Left hindlimb (tissue), 1 donor: ENCODE measurements at regions not wholly inside any gene's neighbourhood (a gene's known extent, or its start where the extent isn't known, plus 50 kb on each side); places are given as distances from the start of the nearest gene placed in this dataset.
"Not testable (repeated sequence)": the region's sequence is repeated elsewhere in the genome, so short reads cannot be mapped to it uniquely, and the experiment has no call there.

Experiments
- DNase-seq: peaks from one replicate; pipeline ENCODE4 v3.0.0-alpha.2; 2018

- DNase-seq, result no peak
These were observed 654.8 kb downstream of the UTRN start for GRCh38 chr6:144939921-144940320.

DNA sequence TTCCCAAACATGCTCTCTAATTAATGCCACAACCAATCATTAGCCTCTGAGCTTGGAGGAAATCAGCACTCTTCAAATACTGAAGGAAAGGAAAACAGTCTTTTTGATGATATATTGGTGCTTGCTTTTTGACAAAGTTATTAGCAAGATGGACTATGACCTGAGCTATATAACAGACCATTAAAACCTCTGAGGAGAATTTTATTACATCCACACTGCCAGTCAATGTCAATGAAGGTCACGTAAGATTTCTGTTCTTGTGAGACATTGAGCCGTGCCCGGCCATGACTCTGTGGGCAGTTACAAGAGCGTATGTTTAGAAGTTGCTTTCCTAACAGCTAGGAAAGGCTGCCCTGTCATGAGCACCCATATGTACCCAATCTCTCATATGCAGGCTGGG is 659.0 kb downstream of the UTRN start:
- no peak for DNase-seq

- no peak for DNase-seq
These were observed 662.4 kb downstream of the UTRN start for GRCh38 chr6:144947398-144947976.

- no peak for DNase-seq
These were observed 666.7 kb downstream of the UTRN start for GRCh38 chr6:144951730-144952437.

GRCh38 chr6:144952456-144953240 is 667.5 kb downstream of the UTRN start:
- DNase-seq, result no peak

DNA sequence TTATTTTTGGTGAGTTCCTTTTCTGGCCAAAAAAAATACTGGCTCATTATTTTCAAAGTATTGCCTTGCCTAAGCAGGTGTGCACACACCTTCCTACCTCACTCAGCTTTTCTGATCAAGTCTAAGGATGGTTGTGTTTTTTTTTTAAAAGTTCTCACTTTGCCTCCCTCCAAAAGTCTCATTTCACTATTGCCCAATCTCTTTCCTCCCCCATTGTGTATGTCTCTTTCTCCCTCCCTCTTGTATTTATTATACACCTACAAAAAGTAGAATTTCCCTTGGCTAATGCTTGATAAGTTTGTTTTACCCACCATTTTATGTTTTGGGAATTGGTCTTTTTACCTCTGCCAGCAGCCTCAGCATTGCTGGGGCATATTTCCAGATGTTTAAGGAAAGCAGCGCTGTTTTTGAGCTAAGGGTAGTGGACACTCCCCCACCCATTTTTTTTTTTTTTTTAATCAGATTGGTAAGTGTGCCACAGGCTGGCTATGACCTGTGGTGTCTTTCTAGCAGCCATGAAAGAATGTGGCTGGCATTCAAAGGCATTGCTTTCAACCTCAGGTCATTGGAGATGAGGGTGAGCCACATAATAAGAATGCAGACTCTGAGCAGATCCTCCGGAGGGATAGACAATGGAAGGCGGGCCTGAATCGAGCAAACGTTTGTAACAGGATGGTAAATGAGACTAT is 668.6 kb downstream of the UTRN start:
- DNase-seq, result no peak

- DNase-seq, result no peak
These were observed 669.1 kb downstream of the UTRN start for GRCh38 chr6:144954241-144954556.

DNA sequence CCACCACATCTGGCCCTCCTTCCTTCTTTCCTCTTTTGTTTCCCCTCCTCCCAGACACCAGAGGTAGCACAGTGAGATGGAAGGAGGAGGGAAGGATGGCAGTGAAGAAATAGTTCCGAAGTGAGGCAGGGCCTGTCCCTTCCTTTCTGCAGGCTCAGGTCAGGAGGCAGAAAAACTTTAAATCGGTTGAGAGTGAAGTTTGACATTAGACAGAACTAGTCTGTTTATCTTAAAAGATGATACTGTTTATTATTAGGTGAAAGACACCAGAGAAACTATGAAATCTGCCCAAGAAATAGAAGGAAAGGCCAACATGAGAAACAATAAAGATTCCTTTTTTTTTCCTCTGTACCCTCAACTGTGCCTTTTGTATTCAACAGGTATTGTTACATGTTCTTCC is 670.3 kb downstream of the UTRN start:
- no peak for DNase-seq

GRCh38 chr6:144955859-144956258 is 670.7 kb downstream of the UTRN start:
- no peak for DNase-seq

DNA sequence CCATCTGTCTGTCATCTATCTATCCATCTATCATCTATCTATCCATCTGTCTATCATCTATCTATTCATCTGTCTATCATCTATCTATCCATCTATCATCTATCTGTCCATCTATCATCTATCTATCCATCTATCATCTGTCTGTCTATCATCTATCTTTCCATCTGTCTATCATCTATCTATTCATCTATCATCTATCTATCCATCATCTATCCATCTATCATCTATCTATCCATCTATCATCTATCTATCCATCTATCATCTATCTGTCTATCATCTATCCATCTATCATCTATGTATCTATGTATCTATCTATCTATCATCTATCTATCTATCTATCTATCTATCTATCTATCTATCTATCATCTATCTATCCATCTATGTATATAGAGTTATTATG is 671.6 kb downstream of the UTRN start:
- DNase-seq, result not testable (repeated sequence)

DNA sequence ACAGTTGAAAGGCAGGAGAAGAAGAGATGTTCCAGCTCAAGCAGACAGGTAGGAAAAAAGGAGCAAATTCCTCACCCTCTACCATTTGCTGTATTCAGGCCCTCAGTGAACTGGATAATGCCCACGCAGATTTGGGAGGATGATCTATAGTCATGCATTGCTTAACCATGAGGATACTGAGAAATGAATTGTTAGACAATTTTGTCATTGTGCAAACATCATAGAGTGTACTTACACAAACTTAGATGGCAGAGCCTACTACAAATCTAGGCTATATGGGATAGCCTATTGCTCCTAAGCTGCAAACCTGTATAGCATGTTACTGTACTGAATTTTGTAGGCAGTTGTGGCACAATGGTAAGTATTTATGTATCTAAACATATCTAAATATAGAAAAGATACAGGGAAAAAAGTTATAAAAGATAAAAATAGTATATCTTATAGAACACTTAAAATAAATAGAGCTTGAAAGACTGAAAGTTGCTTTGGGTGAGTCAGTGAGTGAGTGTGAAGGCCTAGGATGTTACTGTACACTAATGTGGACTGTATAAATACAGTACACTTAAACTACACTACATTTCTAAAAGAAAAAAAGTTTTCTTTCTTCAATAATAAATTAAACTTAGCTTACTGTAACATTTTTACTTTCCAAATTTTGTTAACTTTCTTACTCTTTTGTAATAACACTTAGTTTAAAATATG is 672.3 kb downstream of the UTRN start:
- DNase-seq, result no peak

GRCh38 chr6:144969154-144969553 is 684.0 kb downstream of the UTRN start:
- no peak for DNase-seq

DNA sequence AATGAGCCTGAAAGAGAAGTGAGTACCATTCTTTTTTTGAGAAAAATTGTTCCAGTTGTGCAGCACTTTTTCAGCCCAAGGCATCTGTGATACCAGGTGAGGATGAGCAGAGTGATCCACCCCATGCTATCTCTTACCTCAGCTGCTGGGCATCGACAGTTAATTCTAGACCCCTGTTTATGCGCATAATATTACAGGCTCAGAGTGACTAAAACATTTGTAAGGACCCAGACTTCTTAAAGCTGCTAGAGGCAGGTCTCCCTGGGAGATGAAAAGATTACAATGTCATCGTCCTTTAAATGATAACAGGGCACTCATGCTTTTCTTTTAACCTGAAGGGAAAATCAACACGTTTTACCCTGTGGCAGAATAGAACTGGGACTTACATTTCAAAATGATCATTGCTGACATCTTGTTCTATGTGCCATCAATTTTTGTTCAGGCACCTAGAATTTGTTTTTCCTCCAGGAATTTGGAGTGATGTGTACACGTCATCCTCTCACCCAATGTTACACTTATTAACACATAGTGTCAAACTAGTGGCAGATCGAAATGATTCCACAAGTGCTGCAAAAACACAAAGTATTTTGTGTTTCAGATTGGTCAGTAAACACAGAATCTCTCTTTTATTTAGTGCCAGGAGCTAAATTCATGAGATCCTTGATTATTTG is 684.6 kb downstream of the UTRN start:
- no peak for DNase-seq

- DNase-seq, result not testable (repeated sequence)
These were observed 692.2 kb downstream of the UTRN start for GRCh38 chr6:144977250-144977864.

- no peak for DNase-seq
These were observed 693.1 kb downstream of the UTRN start for GRCh38 chr6:144978208-144978607.

GRCh38 chr6:144986271-144986670 is 701.1 kb downstream of the UTRN start:
- DNase-seq, result no peak

- no peak for DNase-seq
These were observed 704.4 kb downstream of the UTRN start for GRCh38 chr6:144989319-144990107.

DNA sequence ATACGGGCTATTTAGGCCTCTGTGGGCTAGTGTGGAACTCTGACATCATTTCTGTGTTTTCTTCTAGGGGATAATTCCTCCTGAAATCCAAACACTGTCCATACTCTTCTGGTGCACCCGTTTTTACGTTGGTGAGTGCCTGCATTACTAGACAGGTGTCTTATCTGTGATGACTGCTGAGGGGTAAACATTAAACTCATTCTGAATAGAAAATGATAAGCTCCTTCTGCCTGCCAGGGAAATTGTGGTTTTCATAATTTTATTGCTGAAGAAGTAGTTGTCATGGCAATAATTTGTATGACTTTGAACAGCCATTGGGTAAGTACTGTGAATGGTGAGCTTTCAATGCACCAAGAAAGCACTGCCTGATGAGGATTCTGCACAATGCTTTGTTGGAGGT is 705.6 kb downstream of the UTRN start:
- DNase-seq, result no peak

DNA sequence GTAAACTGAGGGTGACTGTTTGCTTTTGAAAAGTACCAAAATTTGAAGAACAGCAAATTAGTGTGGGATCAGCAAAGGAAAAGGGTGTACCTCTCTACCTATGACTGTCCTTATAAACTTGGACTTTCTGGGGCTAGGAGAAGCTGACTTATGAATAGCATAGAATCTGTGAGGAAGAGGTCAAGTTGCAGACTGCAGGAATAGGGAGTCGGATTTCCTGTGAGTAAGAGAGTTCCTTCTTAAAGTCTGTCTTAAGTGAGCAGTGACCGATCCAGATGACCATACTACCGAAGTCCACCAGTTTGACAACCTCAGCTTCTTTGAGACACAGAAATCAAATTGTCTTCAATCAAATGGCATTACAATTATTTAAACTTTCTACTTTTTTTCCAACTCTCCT is 708.7 kb downstream of the UTRN start:
- no peak for DNase-seq

DNA sequence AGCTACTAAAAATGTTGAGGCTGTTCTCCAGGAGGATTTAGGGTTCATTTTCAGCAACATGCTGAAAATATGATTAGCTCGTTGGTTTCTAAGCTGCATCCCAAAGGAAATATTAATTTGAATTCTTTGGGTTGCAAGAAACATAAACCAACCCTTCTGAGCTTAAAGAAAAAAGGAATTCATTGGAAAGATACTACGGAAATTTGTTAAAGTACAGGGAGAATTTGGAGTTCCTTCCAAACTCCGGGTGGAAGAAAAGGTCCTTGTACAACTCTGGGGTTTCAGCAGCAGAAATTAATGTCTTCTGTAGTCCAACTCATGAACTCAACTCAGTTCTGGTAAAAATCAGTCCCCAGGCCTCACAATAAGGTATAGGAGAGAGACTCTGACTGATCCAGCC is 712.9 kb downstream of the UTRN start:
- no peak for DNase-seq

- DNase-seq, result no peak
These were observed 714.0 kb downstream of the UTRN start for GRCh38 chr6:144999127-144999526.
